ENCODE measurements at regions not wholly inside any gene's neighbourhood (a gene's known extent, or its start where the extent isn't known, plus 50 kb on each side); places are given as distances from the start of the nearest gene placed in this dataset.
"Not testable (repeated sequence)": the region's sequence is repeated elsewhere in the genome, so short reads cannot be mapped to it uniquely, and the experiment has no call there.

DNA sequence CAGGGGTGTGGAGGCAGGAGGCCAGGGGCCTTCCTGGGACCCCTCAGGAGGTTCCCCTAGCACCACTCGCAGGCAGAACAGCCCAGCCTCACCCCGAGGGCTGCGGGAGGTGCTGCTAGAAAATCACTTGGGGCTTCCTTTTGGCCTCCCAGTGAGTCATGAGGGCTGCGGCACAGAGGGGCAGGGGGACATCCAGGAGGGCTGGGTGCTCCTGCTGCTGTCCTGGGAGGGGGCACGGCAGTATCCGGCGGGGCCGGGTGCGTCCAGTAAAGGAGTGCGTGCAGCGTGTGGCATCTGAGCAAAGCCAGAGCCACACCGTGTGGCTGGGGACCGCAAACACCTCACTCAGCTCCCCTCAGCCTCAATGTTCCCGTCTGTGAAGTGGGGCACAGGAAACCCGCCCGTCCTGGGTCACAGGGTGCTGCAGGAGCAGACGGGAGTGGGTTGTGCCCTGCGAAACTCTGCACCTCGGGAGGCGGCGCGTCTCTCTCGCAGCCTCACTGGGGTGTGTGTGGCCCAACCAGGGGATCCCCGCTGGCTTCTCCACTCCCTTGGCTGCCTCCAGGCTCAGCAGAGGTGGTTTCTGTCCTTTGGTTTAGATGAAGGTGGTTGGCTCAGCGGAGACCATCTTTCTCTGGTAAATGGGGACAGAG, 117.3 kb upstream of the ZNF469 start:
- DNase-seq (ENCODE audit: low spot score) = peak; percentile 28

DNA sequence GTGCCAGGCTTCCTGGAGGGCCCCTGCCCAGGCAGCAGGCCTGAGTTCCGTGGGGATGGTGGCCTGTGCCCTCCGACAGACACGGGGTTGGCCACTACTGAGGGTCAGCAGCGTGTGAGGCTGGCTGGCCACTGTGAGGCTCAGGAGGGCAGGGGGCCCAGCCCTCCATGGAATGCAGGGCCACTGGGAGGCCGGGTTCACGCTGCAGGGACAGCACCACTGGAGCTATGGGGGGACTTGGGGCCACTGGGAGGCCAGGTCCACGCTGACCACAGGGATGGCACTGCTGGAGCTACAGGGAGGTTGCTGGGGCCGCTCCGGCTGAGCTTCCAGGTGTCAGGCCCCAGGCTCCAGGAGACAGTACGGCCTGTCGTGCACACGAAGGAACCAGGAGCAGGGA, 116.7 kb upstream of the ZNF469 start:
- DNase-seq (ENCODE audit: low spot score) = not testable (repeated sequence)

DNA sequence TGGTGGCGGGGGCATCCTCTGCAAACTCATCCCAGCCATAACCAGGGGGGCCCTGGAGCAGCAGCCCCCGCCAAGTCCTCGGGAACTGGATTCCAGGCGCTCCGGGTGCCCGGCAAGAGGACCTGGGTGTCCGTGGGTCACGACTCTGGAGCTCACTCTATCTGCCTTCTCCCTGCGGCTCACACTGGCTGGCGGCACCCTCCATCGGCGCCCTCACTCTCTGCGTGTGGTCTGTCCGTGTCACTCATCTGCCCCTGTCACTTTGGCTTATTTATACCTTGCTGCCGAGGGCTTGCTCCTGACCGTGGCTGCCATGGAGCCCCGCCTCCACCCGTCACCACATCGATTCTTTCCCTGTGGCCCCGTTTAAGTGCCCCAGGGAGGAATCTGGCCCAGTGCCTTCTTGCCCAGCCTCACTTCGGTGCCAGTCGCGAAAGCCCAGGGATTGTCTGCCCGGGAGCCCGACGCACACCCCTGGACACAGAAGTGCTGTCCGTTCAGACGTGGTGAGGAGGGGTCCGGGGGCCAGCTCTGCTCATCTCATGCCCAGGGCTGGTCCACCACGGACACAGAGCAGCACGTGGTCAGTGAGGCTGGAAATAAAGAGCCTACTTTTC, 115.7 kb upstream of the ZNF469 start:
- not testable (repeated sequence) for DNase-seq (ENCODE audit: low spot score)

DNA sequence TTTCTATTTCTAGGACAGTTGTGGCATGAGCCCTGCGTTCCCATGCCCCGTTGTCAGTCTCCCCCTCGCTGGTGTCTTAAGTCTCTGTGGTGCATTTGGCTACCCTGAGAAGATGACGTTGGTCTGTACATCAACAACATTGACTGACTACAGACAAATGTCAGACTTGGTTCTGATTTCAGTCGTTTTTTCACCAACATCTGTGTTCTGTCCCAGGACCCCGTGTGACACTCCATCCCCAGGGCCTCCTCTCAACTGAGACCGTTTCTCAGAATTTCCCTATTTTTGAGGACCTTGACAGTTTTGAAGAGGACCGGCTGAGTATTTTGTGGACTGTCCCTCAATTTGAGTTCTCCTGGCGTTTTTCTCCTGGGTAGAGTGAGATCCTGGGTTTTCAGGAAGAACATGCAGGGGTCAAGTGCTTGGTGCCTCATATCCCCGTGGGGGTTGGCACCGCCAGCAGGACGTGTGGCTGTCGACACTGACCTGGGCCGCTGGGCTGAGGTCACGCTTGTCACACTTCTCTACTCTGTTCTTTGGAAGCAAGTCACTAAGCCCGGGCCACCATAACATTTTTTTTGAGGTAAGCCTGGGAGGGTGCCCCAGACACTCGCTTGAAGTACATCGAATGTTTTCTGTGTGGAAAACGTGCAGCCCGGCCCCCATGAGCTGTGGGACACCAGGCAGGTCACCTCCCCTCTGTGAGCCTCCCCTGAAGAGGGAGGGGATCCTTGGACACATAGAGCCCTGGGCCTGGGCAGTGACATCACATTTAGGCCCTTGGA, 114.4 kb upstream of the ZNF469 start:
- DNase-seq (ENCODE audit: low spot score) = not testable (repeated sequence)

DNA sequence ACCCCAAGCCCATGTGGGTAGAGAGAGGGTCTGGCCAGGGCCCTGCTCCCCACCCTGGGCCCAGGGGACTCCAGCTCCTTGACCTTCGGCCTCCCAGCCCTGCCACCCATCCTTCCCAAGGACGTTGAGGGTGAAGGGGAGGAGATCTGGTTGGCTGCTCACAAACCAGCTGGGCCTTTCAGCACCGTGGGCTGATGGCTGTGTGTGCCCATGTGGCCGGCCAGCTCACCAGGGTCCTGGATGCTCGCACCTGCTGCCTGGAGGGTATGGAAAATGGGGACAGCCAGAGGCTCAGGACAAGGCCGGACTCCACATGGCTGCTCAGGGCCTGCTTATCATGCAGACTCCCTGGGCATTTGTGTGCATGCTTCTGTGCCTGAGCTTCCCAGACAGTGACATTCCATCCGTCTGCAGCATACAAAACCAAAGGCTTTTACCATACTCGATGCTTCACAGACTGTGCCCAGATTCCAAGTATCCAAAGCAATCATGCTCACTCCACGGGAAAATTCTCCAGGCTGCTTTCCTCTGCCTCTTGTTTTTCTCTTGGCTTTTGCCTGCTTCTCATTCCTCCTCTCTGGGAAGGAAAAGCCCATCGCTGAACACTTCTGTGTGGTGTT, 112.5 kb upstream of the ZNF469 start:
- not testable (repeated sequence) for DNase-seq (ENCODE audit: low spot score)

DNA sequence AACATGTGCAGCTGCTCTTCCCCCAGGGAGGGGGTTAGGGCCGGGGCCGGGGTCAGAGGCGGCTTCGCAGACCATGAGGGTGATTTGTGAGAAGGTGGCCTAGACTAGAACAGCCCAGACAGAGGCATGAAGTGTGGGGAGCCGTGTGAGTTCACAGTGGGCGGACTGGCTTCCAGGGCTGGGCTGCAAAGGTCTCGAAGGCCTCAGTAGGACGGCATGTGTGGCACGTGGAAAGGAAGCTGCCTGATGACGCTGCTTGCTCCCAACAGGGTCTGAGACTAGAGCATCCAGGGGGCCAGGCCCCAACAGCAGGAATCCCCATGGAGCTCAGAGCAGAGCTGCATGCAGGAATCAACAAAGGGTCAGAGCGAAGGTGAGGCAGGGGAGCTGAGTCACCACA, 111.5 kb upstream of the ZNF469 start:
- DNase-seq (ENCODE audit: low spot score) = not testable (repeated sequence)

DNA sequence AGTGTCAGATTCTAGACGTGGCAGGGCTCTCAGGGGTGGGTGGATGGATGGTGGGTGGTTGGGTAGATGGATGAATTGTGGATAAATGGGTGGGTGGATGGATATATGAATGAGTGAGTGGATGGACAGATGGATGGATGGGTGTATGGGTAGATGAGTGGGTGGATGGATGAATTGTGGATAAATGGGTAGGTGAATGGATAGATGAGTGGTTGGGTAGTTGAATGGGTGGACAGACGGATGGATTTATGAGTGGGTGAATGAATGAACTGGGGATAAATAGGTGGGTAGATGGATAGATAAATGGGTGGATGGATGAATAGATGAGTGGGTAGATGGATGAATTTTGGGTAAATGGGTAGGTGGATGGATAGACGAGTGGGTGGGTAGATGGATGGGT, 111.0 kb upstream of the ZNF469 start:
- DNase-seq (ENCODE audit: low spot score) = not testable (repeated sequence)

DNA sequence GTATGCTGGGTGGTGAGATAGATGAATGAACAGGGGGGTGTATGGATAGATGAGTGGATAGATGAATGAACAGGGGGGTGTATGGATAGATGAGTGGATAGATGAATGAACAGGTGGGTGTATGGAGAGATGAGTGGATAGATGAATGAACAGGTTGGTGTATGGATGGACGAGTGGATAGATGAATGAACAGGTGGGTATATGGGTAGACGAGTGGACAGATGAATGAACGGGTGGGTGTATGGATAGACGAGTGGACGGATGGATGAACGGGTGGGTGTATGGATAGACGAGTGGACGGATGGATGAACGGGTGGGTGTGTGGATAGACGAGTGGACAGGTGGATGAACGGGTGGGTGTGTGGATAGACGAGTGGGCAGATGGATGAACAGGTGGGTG, 110.3 kb upstream of the ZNF469 start:
- not testable (repeated sequence) for DNase-seq (ENCODE audit: low spot score)

DNA sequence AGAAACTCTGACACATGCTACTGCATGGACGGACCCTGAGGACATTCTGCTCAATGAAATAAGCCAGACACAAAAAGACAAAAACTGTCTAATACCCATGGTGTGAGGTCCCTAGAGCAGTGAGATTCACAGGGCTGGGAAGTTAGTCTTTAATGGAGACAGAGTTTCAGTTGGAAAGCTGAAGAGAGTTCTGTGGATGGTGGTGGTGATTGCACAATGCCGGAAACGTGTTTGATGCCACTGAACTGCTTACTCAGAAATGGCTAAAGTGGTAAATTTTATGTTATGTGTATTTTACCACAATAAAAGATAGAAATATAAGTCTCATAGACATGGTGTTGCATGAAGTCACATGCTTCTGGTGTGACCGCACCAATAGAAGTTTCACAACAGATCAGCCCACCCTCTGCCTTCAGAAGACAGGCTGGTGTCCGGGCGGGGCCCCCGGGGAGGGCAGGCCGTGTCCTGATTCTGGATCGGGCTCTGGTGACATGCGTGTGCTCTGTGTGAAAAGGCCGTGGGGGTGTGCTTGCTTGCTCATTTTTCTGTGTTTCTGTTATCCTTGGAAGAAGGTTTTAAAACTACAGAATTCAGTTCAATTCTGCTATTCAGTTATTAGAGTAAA, 108.5 kb upstream of the ZNF469 start:
- not testable (repeated sequence) for DNase-seq (ENCODE audit: low spot score)

DNA sequence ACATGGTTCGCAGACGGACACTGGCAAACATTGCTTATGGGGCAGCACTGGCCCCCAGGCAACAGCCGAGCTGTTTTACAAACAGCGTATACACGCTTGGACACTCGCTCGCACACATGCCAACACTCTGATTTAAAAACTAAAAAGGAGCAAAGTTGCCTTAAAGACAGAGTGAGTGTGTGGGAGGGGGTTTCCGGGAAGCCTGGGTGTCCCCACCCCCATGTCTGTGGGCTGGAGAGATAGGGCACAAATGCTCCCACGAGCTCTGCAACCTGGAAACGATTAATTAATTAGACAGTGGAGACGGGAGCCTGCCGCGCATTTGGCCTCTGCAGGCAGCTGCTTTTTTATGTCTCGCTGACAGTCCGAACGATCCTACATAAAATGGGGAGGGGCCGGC, 107.9 kb upstream of the ZNF469 start:
- DNase-seq (ENCODE audit: low spot score) = no peak

DNA sequence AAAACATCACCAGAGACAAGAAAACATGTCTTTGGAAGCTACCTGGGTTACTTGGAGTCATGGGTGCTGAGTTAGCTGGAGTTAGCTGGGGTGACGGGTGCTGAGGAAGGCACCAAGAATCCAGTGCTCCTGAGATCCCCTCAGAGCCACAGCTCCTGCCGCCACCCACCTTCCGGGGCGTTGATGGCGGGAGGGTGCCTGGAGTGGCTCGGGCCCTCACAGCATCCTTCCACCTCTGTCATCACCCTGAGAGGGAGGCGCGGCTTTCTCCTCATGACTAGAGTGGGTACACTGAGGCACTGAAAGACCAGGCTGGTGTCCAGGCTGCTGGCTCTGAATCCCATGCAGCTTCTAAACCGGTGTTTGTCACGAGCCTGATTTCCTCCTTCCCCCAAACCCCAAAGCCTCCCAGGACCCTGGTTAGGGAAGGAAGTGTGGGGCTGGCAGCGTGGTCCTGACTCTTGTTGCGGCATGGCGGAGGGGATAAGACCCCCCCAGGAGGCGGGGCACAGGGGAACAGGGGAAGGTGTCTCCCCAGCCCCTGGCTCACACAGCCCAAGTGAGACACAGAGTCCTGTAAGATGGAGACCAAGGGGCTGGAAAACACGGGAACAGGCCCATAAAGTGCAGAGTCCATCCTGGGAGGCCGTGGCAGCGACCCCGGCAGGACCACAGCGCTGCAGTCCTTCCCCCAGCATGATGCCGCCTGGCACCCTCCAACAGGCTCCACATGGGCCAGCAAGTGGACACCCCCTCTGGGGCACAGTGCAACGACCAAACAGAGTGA, 107.2 kb upstream of the ZNF469 start:
- not testable (repeated sequence) for DNase-seq (ENCODE audit: low spot score)

DNA sequence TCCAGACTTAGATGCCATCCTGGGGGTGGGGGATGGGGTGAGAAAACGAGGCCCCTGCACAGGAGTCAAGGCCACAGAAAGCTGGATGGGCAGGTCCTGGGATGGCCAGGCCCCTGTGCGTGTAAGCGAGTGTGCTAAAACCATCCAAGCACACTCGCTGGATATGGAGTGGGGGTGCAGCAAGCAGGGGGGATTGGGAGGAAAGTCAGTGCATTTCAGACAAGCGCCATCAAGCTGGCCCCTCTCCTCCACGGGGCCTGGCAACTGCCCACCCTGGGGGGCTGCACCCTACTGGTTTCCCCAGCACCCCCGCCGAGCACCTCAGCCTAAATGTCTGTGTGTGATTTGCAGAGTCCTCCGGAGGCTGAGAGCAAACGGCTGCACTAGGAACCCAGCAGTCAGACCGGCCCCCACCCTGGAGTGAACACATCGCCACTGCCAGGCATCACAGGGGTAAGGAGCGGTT, 106.6 kb upstream of the ZNF469 start:
- not testable (repeated sequence) for DNase-seq (ENCODE audit: low spot score)

DNA sequence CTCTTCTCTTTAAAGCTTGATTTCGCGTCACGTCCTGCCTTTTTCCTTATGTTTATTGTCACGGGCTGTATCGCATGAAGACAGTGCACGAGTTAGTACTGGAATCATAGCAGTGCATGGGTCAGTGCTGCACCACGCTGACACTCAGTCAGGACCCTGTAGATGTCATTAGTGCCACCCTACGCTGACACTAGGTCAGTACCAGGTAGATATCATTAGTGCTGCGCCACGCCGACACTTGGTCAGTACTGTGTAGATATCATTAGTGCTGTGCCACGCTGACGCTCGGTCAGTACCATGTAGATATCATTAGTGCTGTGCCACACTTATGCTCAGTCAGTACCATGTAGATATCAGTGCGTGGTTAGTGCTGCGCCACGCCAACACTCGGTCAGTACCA, 106.2 kb upstream of the ZNF469 start:
- no peak for DNase-seq (ENCODE audit: low spot score)

DNA sequence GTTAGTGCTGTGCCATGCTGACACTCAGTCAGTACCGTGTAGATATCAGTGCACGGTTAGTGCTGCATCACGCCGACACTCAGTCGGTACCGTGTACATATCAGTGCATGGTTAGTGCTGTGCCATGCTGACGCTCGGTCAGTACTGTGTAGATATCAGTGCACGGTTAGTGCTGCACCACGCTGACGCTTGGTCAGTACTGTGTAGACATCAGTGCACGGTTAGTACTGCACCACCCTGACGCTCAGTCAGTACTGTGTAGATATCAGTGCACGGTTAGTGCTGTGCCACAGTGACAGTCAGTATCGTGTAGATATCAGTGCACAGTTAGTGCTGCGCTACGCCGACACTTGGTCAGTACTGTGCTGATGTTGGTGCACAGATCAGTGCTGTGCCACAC, 102.8 kb upstream of the ZNF469 start:
- no peak for DNase-seq (ENCODE audit: low spot score)

DNA sequence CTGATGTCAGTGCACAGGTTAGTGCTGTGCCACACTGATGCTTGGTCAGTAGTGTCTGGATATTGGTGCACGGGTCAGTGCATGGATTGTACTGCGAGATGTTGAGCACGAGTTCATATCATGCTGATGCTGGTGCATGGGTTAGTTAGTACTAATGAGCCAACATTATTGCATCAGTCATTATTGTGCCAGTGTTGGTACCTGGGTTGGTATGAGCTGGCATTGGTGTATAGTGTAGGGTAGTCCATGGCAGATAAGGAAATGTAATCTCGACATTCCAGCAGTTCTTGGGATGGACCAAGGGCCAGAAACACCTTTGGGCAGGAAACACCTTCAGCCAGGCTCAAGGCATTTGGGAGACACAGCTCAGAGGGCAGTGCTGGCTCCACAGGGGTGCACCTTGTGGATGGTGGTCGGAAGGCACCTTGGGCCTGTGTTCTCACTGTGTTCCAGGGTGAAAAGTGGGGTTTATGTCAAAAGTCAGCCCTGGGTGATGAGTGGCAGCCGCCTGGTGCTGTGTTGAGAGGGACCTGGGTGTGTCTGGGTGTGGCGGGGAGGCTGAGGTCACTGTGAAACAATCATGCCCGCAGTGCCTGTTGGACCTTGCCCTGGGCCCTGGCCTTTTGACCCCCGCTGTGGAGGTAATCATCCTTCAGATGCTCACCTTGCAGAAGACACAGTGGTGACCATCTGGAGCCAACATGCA, 100.7 kb upstream of the ZNF469 start:
- no peak for DNase-seq (ENCODE audit: low spot score)

DNA sequence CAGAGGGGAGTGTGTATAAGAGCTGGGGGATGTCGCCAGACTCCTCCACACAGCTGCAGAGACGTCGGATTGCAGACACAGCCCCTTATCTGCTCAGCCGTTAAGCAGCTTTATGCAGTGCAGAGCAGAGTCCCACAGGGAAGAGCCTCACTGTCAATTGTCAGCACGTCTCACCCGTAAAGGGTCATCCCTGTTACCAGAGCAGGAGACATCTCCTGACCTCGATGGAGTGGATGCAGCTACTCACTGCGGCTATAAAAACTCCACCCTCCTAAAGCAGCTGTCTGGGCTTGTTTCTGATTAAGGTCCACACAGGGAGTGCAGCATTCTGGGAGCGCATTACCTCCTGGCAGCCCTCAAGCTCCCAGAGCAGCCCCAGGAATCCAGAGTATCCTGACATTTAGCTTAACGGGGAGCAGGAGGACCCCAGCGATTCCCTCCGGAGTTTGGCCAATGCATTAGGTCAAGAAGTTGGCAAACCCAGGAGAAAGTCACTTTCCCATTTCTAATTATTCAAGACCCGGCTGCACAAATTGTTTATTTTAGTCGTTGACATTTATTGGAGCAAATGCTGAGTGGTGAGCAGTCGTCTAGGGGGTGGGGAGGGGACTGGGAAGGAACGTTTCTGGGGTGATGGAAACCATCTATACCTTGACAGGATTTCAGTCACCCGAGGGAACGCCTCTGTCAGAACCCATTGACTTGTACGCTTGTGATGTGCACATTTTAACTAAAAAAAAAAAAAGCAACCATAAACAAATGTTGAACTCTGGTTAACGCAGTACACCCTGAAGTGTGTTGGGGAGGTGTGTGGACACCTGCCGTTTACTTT, 100.0 kb upstream of the ZNF469 start:
- DNase-seq (ENCODE audit: low spot score) = no peak

DNA sequence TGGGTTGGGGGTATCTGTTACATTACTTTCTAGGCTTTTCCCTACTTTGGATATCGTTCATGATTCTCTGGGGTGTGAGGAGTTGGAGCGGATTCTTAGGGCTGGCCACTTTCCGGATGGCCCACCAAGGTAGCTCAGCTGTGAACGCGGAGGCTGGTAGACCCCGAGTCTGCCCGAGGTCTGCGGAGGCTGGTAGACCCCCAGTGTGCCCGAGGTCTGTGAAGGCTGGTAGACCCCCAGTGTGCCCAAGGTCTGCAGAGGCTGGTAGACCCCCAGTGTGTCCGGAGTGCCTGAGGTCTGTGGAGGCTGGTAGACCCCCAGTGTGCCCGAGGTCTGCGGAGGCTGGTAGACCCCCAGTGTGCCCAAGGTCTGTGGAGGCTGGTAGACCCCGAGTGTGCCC, 99.2 kb upstream of the ZNF469 start:
- DNase-seq (ENCODE audit: low spot score) = no peak

DNA sequence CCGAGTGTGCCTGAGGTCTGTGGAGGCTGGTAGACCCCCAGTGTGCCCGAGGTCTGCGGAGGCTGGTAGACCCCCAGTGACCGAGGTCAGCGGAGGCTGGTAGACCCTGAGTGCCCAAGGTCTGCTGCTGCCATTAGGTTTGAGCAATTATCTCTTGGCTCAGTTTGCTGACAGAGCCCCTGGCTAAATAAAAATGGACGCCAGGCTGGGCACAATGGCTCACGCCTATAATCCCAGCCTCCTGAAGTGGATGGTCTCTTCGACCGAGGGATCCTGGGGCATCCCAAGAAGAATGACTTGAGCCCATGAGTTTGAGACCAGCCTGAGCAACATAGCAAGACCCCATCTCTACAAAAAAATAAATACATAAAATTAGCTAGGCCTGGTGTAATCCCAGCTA, 98.7 kb upstream of the ZNF469 start:
- no peak for DNase-seq (ENCODE audit: low spot score)

Measured in A172 (cell line).